Activated T-helper 9 cell treated with anti-CD3 and anti-CD28 coated beads, Interleukin-2, amount 50 U/mL, for 16 hours (primary cell): ENCODE measurements at regions not wholly inside any gene's neighbourhood (a gene's known extent, or its start where the extent isn't known, plus 50 kb on each side); places are given as distances from the start of the nearest gene placed in this dataset.

Experiments used
- DNase-seq: peaks from one replicate; pipeline ENCODE4 v3.0.0-alpha.2; 2020; ENCODE audit warnings: low read depth

DNA sequence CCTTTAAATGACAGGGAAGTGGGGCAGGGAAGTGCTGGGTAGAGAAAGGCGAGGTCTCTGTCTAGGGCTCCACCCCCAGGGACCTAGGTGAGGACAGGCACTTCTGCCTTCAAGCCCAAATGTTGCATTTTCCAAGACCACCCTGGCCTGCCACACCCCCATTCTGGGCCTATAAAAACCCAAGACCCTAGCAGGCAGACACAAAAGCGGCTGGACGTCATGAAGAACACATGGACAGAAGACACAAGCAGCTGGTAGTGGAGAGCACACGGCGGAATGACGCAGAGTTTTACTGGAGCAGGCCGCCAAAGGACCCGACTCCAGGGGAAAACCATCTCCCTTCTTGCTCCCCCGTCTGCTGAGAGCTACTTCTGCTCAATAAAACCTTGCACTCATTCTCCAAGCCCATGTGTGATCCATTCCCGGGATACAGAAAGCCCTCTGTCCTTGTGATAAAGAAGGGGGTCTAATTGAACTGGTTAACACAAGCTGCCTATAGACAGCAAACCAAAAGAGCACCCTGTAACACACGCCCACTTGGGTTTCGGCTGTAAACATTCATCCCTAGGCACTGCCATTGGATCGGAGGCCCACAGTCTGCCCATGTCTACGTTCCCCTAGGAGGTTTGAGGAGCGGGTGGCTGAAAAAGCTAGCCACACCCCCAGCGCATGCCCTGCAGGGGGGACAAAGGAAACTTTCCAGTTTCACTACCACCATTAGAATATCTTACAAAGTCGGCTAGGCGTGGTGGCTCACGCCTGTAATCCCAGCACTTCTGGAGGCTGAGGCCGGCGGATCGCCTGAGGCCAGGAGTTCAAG is 622.2 kb upstream of the SALL1 start:
- no peak for DNase-seq

DNA sequence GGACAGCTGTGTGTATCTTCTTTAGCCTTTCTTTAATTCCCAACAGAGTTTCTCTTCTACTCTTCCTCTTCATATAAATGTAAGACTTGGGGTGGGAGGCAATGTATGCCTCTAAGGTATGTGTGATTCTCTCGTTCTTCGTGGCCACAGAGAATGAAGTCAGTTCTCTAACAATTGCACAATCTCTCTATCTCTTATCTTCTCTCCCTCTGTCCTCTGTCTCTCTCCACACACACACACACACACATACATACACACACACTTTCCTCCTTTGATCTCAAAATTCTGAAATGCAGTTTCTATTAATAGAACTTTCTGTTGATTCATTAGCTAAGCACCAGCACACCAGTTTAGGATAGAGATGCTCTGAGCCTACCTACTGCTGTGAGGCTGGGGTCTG is 615.7 kb upstream of the SALL1 start:
- DNase-seq = no peak

DNA sequence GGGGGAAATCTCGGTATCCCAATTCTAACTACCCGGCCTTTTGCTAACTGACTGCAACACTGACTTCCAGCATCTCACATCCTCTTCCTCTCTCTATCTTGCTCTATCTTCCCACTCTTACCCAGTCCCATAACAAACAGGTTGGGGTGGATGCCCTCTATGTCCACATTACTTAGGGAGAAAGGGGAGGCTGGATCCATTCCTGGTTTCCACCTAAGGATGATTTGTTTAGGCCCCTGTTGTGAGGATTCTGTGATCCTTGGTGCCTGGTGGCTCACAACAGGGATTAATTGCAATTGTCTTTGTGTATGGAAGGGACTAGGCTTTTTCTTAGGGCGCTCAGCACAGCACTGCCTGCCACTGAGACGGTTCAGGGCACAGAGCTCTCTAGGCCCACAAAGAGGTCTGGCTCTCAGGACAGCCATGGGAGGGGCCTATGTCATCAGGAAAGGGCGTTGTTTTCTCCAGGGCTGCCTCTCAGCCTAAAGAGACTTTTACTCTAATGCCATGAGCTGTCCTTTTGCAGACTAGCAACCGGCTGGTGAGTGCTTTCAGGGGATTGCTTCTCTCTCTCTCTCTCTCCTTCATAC is 612.1 kb upstream of the SALL1 start:
- DNase-seq = no peak

DNA sequence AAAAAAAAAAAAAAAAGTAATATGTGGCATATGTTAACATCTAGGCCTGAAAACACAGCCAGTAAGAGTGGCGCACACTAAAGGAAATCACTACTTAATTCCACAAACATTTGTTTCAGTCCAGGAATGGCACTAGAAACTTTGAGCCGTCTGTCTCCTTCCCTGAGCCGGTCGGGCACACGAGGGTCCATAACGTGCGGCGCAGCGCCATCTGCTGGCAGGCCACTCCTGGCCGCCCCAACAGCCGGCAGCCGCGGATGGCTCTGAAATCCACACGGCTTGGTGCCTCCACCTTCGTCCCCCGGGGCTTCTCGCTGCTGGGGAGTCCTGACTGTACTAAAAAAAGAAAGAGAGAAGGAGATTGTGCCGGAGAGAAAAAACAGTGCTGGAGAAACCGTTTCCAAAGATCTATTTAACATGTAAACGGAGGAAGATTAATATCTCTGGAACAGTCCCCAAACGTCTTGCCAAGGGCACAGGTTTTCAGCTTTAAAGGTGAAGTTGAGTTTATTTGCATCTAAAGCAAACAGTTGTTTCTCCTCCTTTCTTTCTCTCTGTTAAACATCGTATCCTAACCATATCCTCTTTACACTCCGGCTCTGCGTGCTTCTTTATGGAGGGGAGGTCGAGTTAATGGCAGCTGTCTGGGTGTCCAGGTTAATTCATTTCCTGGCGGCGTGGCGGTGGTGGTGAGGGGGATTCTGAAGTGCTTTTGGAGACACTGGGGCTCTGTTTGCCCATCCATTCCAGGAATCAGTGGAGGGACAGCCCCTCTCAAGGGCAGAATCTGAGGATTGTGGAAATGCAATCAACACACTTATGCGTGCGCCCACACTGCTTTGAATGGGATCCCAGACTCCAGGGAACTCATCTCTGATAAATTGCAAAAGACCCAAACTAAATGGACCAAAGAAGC is 611.3 kb upstream of the SALL1 start:
- no peak for DNase-seq

DNA sequence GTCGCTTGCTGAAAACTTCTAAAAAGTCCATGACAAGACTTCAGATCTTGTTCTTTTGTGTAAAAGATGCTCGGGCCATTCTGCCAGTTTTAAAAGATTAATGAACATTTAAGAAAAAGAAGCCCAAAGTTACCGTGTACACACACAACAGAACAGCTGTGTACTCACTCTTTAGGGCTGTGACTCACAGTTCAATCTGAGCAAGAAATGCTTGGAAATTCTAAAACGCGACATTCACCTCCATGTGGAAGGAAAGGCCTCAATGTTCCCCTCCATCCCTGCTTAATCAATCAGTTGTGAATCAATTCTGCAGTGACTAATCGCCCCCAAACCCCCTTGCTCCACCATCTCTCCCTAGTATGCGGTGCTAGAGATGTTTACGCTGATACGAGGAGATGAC is 609.9 kb upstream of the SALL1 start:
- no peak for DNase-seq

DNA sequence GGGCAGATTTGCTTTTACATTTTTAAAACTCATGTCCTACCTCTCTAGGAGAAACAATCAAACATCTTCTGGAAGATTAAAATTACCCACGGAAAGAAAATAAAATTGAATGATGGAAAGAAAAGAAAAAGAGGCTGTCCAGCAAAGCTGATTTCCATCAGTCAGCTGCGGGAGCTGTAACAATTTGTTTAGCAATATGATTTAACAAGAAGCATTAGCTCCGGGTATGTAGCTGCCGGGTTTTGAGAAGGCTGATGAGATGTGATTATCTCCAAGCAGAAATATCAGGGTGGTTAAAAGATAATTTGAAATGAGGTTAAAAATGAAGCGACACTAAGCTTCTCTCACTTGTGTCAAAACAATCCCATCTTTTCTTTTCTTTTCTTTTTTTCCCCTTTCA is 608.9 kb upstream of the SALL1 start:
- no peak for DNase-seq

DNA sequence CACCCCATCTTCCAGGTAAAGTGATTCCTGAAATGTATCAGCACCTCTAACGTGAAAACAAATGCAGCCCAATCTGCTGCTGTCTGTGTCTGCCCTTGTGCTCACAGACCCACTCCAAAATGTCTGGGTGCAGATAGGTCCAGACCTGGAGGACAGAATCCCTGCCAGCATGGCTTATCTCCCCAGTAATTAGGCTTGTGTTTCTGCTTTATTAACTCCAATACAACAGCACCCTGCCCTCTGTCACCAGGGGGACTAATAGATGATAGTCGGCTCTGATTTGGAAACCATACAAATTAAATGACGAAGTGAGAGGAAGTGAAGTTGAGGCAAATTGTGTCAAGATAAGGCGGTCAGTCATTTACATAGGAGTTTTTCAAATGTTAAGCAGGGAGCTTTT is 608.3 kb upstream of the SALL1 start:
- no peak for DNase-seq

DNA sequence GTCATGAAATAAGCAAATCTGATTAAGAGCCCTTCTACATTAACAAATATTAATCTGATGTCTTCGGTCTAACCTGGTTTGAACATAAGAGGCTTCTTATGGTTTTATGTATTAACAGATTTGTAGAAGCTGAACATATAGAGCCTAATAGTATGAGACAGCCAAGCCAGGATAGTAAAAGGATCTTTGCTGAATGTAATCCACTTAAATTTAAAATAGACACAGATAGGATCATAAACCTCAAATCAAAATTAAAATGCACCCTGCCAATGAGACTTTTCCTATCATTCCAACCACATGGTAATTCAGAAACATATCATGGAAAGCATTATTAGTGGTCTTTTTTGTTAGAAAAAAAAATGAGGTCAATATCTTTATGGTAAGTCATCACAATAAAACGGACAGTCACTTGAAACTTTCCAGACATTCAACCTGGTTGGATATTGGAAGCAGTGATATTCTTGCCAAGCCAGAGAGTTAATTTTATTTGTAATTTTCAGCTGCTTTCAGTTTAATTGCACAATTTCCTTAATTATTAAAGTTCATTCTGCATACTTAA is 606.9 kb upstream of the SALL1 start:
- no peak for DNase-seq

DNA sequence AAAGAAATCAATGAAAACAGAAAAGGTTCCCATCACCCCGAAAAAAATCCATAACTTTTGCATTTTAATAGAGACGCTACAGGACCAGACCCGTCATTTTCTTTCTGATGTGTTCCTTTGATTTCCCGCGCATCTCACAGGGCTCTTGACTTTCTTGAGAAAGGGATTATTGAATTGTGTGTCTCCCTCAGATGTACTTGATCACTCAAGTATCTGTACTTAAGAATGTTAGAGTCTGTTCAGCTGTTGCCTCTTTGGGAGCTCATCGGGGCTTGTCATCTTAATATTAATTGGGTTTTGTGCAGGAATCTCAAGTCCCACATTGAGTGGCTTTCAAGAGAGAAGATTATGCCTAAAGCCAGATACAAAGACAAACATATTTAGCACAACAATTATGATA is 606.4 kb upstream of the SALL1 start:
- DNase-seq = no peak

DNA sequence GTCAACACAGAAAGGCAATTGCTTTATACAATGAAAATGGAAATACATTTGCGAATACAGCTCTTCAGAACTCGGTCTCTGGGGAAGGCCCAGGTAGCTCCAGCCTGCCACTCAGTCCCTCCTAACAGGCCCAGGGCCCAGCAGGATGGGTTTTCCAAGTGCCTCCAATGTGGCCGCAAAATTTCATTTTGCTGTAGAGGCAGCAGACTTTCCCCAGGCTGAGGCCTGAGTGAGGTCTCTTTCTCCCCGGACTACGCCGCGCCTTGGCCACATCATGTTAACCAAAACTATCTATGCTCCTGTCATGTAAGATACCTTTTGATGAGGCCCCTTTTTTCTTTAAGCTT is 606.0 kb upstream of the SALL1 start:
- DNase-seq = no peak

DNA sequence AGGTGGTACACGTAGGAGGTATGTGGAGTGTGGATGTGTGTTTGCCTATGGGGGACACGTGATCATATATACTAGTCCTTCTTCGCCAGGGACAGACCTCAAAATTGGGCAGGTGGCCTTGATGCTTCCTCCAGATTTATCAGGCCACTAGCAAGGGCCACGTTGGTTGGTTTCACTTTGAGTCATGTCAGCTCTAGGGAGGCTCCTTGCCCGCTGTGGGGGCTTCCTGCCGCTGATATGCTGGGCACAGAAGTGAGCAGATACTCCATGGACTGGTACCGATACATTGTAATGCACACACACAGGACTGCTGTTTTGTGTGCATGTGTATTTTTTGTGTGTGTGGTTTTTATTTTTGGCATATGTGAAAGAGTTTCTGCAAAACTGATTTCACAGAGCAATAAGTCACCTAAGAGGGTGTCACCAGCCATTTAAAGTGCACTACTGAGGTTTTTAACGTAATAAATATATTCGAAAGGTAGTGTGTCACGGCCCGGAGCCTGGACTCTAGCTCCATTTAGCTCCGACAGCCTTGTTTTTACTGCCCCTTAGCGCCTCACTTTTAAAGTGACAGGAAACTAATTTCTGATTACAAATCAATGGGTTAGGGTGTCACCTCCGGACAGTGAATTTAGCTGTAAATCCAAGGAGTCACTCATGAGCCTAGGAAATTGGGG is 605.5 kb upstream of the SALL1 start:
- DNase-seq = no peak

DNA sequence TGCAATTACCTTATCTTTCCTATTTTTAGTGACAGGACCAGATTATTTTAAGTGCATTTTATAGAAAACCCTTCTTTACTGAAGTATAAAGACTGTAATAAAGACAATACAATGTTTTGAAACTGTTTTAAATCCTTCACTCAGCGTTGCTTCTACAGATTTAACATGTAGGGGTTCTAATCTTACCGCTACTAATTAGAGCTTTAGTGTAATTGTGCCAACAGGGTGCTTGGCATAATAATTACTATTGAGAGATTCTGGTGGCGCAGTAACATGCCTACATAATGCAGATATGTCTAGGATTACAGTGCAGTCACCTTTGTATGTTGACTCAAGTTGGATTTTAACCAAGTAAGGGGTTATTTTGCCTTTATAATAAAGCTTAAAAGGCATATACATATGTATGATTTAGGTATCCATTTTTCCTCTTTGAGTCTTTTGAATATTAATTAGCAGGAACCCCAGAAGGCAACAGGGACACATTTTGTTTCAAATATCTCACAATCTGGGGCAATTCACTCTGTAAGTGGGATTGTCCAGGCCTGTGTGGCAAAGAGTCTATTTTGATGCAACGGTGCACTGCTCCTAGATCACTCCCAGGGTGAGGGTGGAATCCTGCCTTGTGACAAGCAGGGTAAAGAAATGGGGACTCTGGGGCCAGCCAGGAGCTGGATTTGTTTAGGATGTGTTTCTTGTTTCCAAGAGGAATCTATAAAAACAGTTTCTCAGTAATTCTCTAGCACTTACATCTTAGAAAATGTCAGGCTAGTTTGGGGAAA is 604.7 kb upstream of the SALL1 start:
- DNase-seq = no peak

DNA sequence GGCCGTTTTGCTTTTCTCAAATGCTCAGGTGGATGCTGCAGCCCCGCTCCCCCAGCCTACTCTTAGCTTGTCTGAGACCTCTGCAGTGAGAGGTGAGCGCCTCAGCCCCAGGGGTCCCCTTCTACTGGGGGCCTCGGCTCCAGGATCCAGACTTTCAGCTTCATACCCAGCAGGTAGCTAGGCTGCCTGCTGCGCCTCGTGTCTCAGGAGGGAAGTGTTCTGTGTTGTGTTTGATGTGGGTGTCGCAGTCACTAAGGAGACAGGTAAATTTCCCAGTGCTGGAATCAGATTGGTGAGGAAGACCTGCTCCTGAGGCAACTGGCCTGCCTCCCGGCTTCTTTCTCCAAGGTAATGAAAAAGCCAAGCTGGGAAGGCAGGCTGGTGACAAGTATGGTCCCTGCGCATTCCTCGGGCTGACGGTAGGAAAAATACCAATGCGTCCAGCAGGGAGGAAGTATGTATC is 604.0 kb upstream of the SALL1 start:
- DNase-seq = no peak

DNA sequence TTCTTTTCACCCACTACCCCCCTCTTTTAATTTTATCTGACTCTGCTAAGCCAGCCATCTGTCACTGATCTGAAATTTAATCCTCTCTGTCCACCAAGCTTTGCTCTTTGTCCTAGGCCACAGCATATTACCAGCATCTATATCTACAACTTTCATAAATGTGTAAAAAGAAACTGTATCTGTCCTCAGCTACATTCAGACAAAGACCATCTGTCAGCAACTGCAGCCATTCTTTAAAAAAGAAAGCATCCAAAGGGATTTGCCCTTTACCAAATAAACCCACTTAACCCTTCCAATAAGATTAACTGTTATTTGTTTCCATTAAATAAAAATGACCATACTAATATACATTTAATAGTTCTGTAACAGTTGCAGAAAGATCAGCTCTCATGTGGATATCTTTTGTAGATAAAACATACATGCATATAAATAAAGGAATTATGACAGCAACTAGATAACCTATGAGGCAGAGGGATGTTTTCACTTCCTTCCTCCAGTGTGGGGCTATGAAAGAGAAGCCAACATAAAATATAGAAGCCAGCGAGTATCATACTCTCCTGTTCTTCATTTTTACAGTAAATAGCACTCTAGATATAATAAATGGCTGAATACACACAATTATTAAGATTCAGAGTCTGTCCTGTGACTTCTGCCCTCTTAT is 602.5 kb upstream of the SALL1 start:
- DNase-seq = no peak

DNA sequence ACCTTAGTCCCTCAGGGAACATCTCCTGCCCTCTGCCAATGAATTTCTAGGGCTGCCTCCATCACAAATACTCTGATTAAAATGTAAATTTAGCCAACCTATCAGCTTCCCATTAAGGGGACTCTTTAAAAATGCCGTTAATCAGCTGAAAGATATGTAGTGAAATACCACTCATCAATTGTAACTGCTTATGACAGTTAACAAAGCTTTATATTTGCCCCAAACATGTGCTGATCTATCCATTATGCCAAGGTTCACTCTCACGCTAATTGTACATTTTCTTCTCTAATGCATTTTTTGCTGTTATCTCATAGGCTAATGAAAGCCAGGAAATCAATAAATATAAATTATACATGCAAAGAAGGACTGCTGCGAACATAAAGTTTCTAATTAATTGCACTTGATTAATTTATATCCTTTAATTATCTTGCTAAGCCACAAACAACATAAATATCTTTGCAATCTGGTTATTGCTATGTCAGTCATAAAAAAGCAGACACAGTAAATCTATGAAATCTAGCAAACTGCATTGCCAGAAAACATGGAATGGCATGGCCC is 601.4 kb upstream of the SALL1 start:
- DNase-seq = no peak

DNA sequence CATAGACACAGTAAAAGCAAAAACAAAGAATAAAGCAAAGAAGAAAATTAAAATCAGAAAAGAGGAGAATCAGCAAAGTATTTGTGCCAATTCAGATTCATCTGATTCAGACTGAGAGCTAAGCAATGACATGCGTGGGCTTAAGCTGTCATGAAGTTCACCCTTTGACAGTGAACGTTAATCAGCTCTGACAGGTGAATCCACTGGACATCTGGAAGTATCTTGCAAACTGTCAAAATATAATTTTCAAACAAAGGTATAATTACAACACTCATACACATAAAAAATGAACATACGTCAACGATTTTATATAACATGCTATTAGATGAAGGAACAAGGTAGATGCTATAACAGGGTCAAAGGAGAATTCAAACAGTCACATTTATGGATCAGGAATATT is 596.3 kb upstream of the SALL1 start:
- DNase-seq = no peak

DNA sequence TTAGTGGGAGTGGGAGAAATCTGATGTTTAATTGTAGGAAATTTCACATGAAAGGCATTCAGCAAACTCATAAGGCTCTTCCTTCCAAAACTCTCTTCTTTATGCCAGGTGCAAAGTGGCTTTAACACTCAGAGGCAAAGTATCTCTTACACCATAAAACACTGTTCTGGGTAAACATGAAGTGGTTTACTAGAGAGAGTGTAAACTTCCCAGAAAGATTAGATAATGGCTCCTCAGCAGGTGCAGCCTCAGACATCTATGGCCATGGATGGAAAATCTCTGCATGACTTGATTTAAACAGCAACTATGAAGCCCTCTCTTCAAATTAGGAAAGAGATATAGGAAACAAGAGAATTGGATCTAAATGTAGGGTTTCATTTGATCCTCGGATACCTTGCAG is 583.1 kb upstream of the SALL1 start:
- no peak for DNase-seq

DNA sequence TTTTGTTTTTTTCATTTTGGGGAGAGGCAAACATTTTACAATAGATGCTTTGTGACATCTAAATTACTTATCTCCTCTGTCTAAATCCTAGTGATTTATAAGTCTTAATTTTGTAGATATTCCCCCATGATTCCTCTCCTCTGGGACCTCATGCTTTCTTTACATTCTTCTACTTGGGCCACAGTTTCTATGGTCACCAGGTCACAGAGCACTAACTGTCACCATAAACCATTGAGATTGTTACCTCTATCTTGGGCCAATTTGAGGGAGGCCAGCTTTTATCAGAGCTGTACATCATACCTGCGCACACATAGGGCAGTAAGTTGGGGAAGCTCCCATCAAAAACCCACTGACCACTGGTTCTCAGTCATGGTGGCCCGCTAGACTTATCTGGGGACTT is 582.1 kb upstream of the SALL1 start:
- no peak for DNase-seq

DNA sequence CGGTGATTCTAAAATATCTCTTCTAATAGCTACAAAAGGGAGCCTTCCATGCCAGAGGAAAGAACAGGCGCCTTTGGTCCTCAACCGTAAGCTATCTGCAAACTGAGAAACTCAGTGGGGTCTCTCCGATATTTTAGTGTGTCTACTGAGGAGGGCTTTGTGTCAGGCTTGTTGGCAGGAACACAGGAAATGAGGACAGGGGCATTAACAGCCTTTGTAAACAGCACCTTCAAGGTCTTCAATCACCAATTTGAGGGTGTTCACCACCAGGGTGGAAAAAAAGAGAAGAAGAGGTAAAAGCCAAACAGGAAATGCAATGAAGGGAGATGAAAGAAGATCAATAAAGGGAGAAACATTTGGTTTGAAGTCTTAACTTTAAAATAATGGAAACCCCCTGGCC is 580.1 kb upstream of the SALL1 start:
- no peak for DNase-seq

DNA sequence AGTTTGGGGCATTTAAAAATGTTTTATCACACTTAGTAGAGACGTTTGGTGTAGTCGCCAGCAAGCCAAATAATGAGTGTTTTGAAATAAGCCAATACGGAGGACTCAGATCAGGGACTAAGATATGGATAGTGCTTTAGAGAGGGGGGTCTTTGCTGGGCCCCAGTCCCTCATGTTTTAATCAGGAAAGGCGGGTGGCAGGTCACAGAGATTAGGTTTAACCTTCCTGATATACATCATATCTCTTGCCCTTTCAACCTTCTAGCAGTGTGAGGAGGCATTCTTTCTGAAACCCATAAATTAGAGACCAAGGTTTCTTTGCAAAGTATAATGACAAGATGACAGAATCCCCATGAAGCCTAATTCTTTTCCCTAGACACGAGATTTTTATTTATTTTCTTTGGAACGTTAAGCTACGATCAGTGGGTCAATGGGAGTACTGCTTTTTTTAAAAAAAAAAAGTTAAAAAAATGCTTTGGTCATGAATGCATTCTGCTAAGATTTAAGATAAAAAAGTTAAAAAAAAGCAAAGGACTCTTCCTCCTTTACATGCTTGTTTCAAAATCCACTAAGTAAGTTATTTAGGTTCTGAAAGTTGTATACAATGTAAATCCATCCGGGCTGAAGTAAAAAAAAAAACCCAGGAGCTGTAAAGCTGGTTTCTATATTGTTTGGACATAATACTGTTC is 572.1 kb upstream of the SALL1 start:
- DNase-seq = no peak
